Stimulated activated CD8-positive, alpha-beta memory T cell treated with anti-CD3 and anti-CD28 coated beads, Interleukin-12 subunit alpha, Interleukin-12 subunit beta, amount 100 ng/mL, for 4 hours (primary cell): ENCODE measurements at regions not wholly inside any gene's neighbourhood (a gene's known extent, or its start where the extent isn't known, plus 50 kb on each side); places are given as distances from the start of the nearest gene placed in this dataset.

ENCODE experiments used
- DNase-seq: peaks from one replicate; pipeline ENCODE4 v3.0.0-alpha.2; 2020; ENCODE audit warnings: low read depth

GRCh38 chr13:70385852-70386251 lies 277.6 kb upstream of the KLHL1 start:
- DNase-seq: no peak

GRCh38 chr13:70384156-70384555 lies 275.9 kb upstream of the KLHL1 start:
- DNase-seq: no peak

- no peak for DNase-seq
These were observed 272.6 kb upstream of the KLHL1 start for GRCh38 chr13:70380809-70381208.

- DNase-seq: no peak
These were observed 267.5 kb upstream of the KLHL1 start for GRCh38 chr13:70375718-70376117.

GRCh38 chr13:70370924-70371323 lies 262.7 kb upstream of the KLHL1 start:
- DNase-seq: no peak

GRCh38 chr13:70366720-70367119 lies 258.5 kb upstream of the KLHL1 start:
- DNase-seq: no peak

- DNase-seq: no peak
These were observed 255.7 kb upstream of the KLHL1 start for GRCh38 chr13:70363991-70364390.

GRCh38 chr13:70362820-70363570 lies 254.7 kb upstream of the KLHL1 start:
- no peak for DNase-seq

GRCh38 chr13:70357031-70357430 lies 248.8 kb upstream of the KLHL1 start:
- DNase-seq: no peak

GRCh38 chr13:70353096-70353495 lies 244.8 kb upstream of the KLHL1 start:
- DNase-seq: no peak

- DNase-seq: no peak
These were observed 239.8 kb upstream of the KLHL1 start for GRCh38 chr13:70347947-70348620.

GRCh38 chr13:70339738-70340137 lies 231.5 kb upstream of the KLHL1 start:
- no peak for DNase-seq

GRCh38 chr13:70338609-70339008 lies 230.4 kb upstream of the KLHL1 start:
- no peak for DNase-seq

GRCh38 chr13:70336866-70337265 lies 228.6 kb upstream of the KLHL1 start:
- no peak for DNase-seq

- no peak for DNase-seq
These were observed 225.5 kb upstream of the KLHL1 start for GRCh38 chr13:70333752-70334151.

- DNase-seq: no peak
These were observed 222.6 kb upstream of the KLHL1 start for GRCh38 chr13:70330697-70331361.

- no peak for DNase-seq
These were observed 216.3 kb upstream of the KLHL1 start for GRCh38 chr13:70324519-70324918.

- DNase-seq: no peak
These were observed 202.9 kb upstream of the KLHL1 start for GRCh38 chr13:70311191-70311590.

- DNase-seq: no peak
These were observed 202.3 kb upstream of the KLHL1 start for GRCh38 chr13:70310396-70311119.

GRCh38 chr13:70297189-70297616 lies 189.0 kb upstream of the KLHL1 start:
- DNase-seq: no peak

GRCh38 chr13:70284371-70284770 lies 176.1 kb upstream of the KLHL1 start:
- no peak for DNase-seq

GRCh38 chr13:70275841-70276240 lies 167.6 kb upstream of the KLHL1 start:
- no peak for DNase-seq
